OCI-LY1 (cell line): ENCODE measurements at regions not wholly inside any gene's neighbourhood (a gene's known extent, or its start where the extent isn't known, plus 50 kb on each side); places are given as distances from the start of the nearest gene placed in this dataset.

ENCODE experiments used
- H2AFZ ChIP-seq: fragments of 200-600 bp; sonication (generic), shearing (Covaris generic); 2 replicates; pipeline ENCODE4 v1.6.0; 2014; ENCODE audit warnings: antibody characterized with exemption, mild to moderate bottlenecking, low read length
- H3F3A ChIP-seq: fragments of 200-600 bp; sonication (generic), shearing (Covaris generic); 2 replicates; pipeline ENCODE4 v1.6.0; 2014; ENCODE audit warnings: mild to moderate bottlenecking, antibody characterized with exemption, low read length, moderate library complexity; ENCODE audit not compliant: insufficient read depth
- H3K27ac ChIP-seq: fragments of 200-600 bp; sonication (generic); 2 replicates; pipeline ENCODE4 v1.5.1; 2014; ENCODE audit warnings: low read length, mixed run types, mild to moderate bottlenecking, low read depth; ENCODE audit not compliant: poor library complexity, severe bottlenecking
- H3K27me3 ChIP-seq: fragments of 200-600 bp; sonication (generic); 2 replicates; pipeline ENCODE4 v1.6.0; 2014; ENCODE audit warnings: antibody characterized with exemption, mild to moderate bottlenecking, low read length, moderate library complexity; ENCODE audit not compliant: insufficient read depth
- H3K36me3 ChIP-seq: fragments of 200-600 bp; sonication (generic); 2 replicates; pipeline ENCODE4 v1.6.1; 2014; ENCODE audit warnings: mild to moderate bottlenecking, antibody characterized with exemption, low read length, moderate library complexity, mixed read lengths; ENCODE audit not compliant: insufficient read depth
- H3K4me1 ChIP-seq: fragments of 200-600 bp; sonication (generic); 2 replicates; pipeline ENCODE4 v1.5.1; 2014; ENCODE audit warnings: mild to moderate bottlenecking, low read length, moderate library complexity; ENCODE audit not compliant: insufficient read depth, severe bottlenecking
- H3K4me2 ChIP-seq: fragments of 200-600 bp; sonication (generic), shearing (Covaris generic); 2 replicates; pipeline ENCODE4 v1.6.1; 2014; ENCODE audit warnings: low read length
- H3K4me3 ChIP-seq: fragments of 200-600 bp; sonication (generic); 2 replicates; pipeline ENCODE4 v1.5.1; 2014; ENCODE audit warnings: low read length, low read depth, mild to moderate bottlenecking, mixed read lengths; ENCODE audit not compliant: poor library complexity, severe bottlenecking
- H3K79me2 ChIP-seq: fragments of 200-600 bp; shearing (Covaris generic); 2 replicates; pipeline ENCODE4 v1.6.1; 2016; ENCODE audit warnings: mixed run types, low read length, mixed read lengths; ENCODE audit not compliant: insufficient read depth
- H3K9ac ChIP-seq: fragments of 200-600 bp; sonication (generic), shearing (Covaris generic); 2 replicates; pipeline ENCODE4 v1.6.1; 2014; ENCODE audit warnings: mild to moderate bottlenecking, low read length, mixed read lengths
- H3K9me2 ChIP-seq: fragments of 200-600 bp; sonication (generic), shearing (Covaris generic); 2 replicates; pipeline ENCODE4 v1.6.1; 2014; ENCODE audit warnings: low read depth, mild to moderate bottlenecking, low read length, mixed read lengths
- H3K9me3 ChIP-seq: fragments of 200-600 bp; shearing (Covaris generic); 2 replicates; pipeline ENCODE4 v1.6.1; 2014; ENCODE audit warnings: low read length, mixed read lengths
- H4K20me1 ChIP-seq: fragments of 200-600 bp; sonication (generic), shearing (Covaris generic); 2 replicates; pipeline ENCODE4 v1.6.0; 2016; ENCODE audit warnings: mild to moderate bottlenecking, low read length; ENCODE audit not compliant: insufficient read depth
- CTCF ChIP-seq: fragments of 200-600 bp; sonication (generic), shearing (Covaris generic); IDR thresholded peaks from 2 replicates; pipeline ENCODE4 v1.5.1; 2017; ENCODE audit warnings: mild to moderate bottlenecking, antibody characterized with exemption, low read length, moderate library complexity, mixed read lengths
- EZH2 ChIP-seq: fragments of 200-600 bp; sonication (generic), shearing (Covaris generic); IDR thresholded peaks from 2 replicates; pipeline ENCODE4 v1.8.0; 2017; ENCODE audit warnings: borderline replicate concordance, mixed run types, mild to moderate bottlenecking, antibody characterized with exemption, low read length, moderate library complexity, mixed read lengths

DNA sequence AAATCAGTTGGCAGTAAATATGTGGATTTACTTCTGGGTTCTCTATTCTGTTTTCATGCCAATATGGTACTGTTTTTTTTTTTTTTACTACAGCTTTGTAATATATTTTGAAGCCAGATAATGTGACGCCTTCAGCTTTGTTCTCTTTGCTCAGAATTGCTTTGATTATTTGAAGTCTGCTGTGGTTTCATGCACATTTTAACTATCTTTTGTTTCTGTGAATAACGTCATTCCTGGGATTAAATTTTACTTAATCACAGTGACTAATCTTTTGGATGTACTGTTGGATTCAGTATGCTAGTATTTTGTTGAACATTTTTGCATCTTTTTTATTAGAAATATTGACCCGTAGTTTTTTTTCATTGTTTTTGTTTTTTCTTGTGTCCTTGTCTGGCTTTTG lies 576.5 kb downstream of the ZNF385D start:
- H3K4me2 ChIP-seq = no peak overlapping the region
- no peaks in the 10 kb centered on the region for H3K4me1 ChIP-seq
- H3K79me2 ChIP-seq = no peaks in the 10 kb centered on the region
- no peaks in the 10 kb centered on the region for H4K20me1 ChIP-seq
- no peaks in the 10 kb centered on the region for H3K36me3 ChIP-seq
- no peaks in the 10 kb centered on the region for H3F3A ChIP-seq
- H2AFZ ChIP-seq = no peak overlapping the region
- no peak overlapping the region for H3K4me3 ChIP-seq
- H3K9ac ChIP-seq = no peak overlapping the region
- H3K9me2 ChIP-seq = no peaks in the 10 kb centered on the region
- H3K27me3 ChIP-seq = no peaks in the 10 kb centered on the region
- H3K9me3 ChIP-seq = no peaks in the 10 kb centered on the region
- TF ChIP-seq EZH2 = no peak
- no peak for TF ChIP-seq CTCF
- H3K27ac ChIP-seq = no peak overlapping the region

GRCh38 chr3:21170964-21171363 lies 580.0 kb downstream of the ZNF385D start:
- H3K79me2 ChIP-seq = no peaks in the 10 kb centered on the region
- no peak overlapping the region for H3K4me3 ChIP-seq
- no peaks in the 10 kb centered on the region for H3F3A ChIP-seq
- H3K9me2 ChIP-seq = no peaks in the 10 kb centered on the region
- H3K9ac ChIP-seq = no peak overlapping the region
- no peak overlapping the region for H2AFZ ChIP-seq
- H3K27ac ChIP-seq = no peak overlapping the region
- H4K20me1 ChIP-seq = no peaks in the 10 kb centered on the region
- H3K4me1 ChIP-seq = no peaks in the 10 kb centered on the region
- no peaks in the 10 kb centered on the region for H3K9me3 ChIP-seq
- no peaks in the 10 kb centered on the region for H3K27me3 ChIP-seq
- TF ChIP-seq CTCF = peak; percentile 59
- TF ChIP-seq EZH2 = no peak
- no peak overlapping the region for H3K4me2 ChIP-seq
- no peaks in the 10 kb centered on the region for H3K36me3 ChIP-seq

DNA sequence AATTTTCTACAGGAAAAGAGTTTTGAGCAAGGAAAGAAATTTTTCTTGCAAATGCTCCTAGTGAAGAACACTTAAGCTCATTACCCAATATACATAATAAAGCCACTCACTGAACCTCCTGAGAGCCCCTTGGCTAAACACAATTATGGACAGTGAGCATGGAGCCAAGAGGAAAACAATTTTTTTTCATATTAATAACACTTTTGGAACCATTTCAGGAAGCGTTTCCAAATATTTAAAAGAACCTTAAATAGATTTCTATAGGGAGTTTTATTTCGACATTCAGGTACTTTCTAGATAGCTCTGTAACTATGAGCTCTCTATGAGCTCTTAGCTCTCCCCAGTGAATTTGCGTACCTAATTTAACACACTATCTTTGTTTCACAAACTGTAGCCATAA lies 581.1 kb downstream of the ZNF385D start:
- Histone ChIP-seq H3K4me2 (no peak overlapping the region), H3K27me3 (no peaks in the 10 kb centered on the region), H3K27ac (no peak overlapping the region), H3K79me2 (no peaks in the 10 kb centered on the region), H3K9me3 (no peaks in the 10 kb centered on the region), H2AFZ (no peak overlapping the region), H3F3A (no peaks in the 10 kb centered on the region), H3K4me1 (no peaks in the 10 kb centered on the region), H3K9me2 (no peaks in the 10 kb centered on the region), H3K9ac (no peak overlapping the region), H4K20me1 (no peaks in the 10 kb centered on the region), H3K36me3 (no peaks in the 10 kb centered on the region), H3K4me3 (no peak overlapping the region)
- no peak for TF ChIP-seq EZH2
- TF ChIP-seq CTCF = no peak
